ENCODE measurements at regions not wholly inside any gene's neighbourhood (a gene's known extent, or its start where the extent isn't known, plus 50 kb on each side); places are given as distances from the start of the nearest gene placed in this dataset.

DNA sequence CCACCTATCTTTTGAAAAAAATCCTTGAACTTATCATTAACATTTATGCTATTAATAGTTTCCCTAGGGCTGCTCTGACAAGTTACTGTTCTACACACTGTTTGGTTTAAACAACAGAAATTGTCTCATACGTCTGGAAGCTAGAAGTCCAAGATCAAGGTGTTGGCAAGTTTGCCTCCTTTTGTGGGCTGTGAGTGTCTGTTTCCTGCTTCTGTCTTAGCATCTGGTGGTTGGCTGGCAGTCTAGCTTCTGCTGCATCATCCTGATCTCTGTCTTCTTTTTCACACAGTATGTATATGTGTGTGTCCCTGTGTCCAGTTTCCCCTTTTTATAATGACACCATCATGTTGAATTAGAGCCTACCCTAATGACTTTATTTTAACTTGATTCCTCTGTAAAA lies 154.8 kb downstream of the RPS12 start:
- WGBS (ENCODE audit: extremely low coverage, insufficient read length, low lambda C conversion rate), result no CpG with 5 or more reads among the region's 1 CpG

More for the DNA sequence above, 154.8 kb downstream of the RPS12 start:
- DNase-seq, result no peak
- TF ChIP-seq, protein P1, sequence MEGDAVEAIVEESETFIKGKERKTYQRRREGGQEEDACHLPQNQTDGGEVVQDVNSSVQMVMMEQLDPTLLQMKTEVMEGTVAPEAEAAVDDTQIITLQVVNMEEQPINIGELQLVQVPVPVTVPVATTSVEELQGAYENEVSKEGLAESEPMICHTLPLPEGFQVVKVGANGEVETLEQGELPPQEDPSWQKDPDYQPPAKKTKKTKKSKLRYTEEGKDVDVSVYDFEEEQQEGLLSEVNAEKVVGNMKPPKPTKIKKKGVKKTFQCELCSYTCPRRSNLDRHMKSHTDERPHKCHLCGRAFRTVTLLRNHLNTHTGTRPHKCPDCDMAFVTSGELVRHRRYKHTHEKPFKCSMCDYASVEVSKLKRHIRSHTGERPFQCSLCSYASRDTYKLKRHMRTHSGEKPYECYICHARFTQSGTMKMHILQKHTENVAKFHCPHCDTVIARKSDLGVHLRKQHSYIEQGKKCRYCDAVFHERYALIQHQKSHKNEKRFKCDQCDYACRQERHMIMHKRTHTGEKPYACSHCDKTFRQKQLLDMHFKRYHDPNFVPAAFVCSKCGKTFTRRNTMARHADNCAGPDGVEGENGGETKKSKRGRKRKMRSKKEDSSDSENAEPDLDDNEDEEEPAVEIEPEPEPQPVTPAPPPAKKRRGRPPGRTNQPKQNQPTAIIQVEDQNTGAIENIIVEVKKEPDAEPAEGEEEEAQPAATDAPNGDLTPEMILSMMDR (conservative IDR thresholded peaks at IDR 0.05), result no peak
- Histone ChIP-seq H4K5ac (ENCODE audit: insufficient read length, low read depth, low read length) (no peak overlapping the region), H4K8ac (replicated peaks; ENCODE audit: insufficient read length, low read depth, low read length) (no peak overlapping the region), H3K56ac (ENCODE audit: insufficient read length, low read depth, low read length) (no peak overlapping the region), H4K20me1 (ENCODE audit: control insufficient read depth, insufficient read depth, insufficient read length) (no peaks in the 10 kb centered on the region), H3K79me1 (ENCODE audit: insufficient read depth, low read depth, low read length, poor library complexity, severe bottlenecking) (no peaks in the 10 kb centered on the region), H2BK15ac (ENCODE audit: low read depth, low read length) (no peak overlapping the region), H2AFZ (ENCODE audit: low read length) (no peak overlapping the region), H3K27ac (ENCODE audit: insufficient read length, low read depth, low read length) (no peak overlapping the region), H3K79me2 (ENCODE audit: insufficient read depth, low read length) (no peaks in the 10 kb centered on the region), H2BK120ac (ENCODE audit: low read depth, low read length, poor library complexity, severe bottlenecking) (no peak overlapping the region), H3K18ac (ENCODE audit: insufficient read length, low read depth, low read length) (no peak overlapping the region), H3K23ac (ENCODE audit: insufficient read length, low read depth, low read length) (no peak overlapping the region), H2AK5ac (ENCODE audit: insufficient read length, low read length) (no peak overlapping the region), H3K9ac (ENCODE audit: extremely low read depth, insufficient read length, low read length) (no peak overlapping the region), H3K4me2 (ENCODE audit: insufficient read depth, insufficient read length, low read length) (no peak overlapping the region), H3K4ac (ENCODE audit: low read depth, low read length) (no peak overlapping the region), H2BK20ac (ENCODE audit: low read depth, low read length, poor library complexity, severe bottlenecking) (no peak overlapping the region), H3K4me1 (ENCODE audit: insufficient read depth, low read length) (peaks cover 3% of the 10 kb centered on the region; the same call in 1 of the 2 replicates), H3K14ac (ENCODE audit: insufficient read depth, low read length) (no peak overlapping the region), H2BK5ac (ENCODE audit: insufficient read length, low read length) (no peak overlapping the region), H4K91ac (ENCODE audit: insufficient read length, low read depth, low read length) (no peak overlapping the region), H3K23me2 (ENCODE audit: insufficient read length, low read depth, low read length, poor library complexity, severe bottlenecking) (no peaks in the 10 kb centered on the region), H3K27me3 (ENCODE audit: insufficient read depth, low read length) (no peaks in the 10 kb centered on the region), H3T11ph (ENCODE audit: low read length) (no peak overlapping the region), H3K9me3 (ENCODE audit: control insufficient read depth, low read depth, low read length) (no peaks in the 10 kb centered on the region), H2BK12ac (ENCODE audit: insufficient read length, low read depth, low read length) (no peak overlapping the region)
- Mint-ChIP-seq H3K27ac (no peak overlapping the region), H3K4me3 (no peak overlapping the region), H3K27me3 (ENCODE audit: low read depth) (no peaks in the 10 kb centered on the region), H3K4me1 (peaks cover 29 to 30% of the 10 kb centered on the region in 2 experiments), H3K9me3 (no peaks in the 10 kb centered on the region), H3K36me3 (ENCODE audit: insufficient read depth in 1 of 3, low read depth in 3 of 3) (no peaks in the 10 kb centered on the region)
